ENCODE measurements at regions not wholly inside any gene's neighbourhood (a gene's known extent, or its start where the extent isn't known, plus 50 kb on each side); places are given as distances from the start of the nearest gene placed in this dataset.
"Not testable (repeated sequence)": the region's sequence is repeated elsewhere in the genome, so short reads cannot be mapped to it uniquely, and the experiment has no call there.

DNA sequence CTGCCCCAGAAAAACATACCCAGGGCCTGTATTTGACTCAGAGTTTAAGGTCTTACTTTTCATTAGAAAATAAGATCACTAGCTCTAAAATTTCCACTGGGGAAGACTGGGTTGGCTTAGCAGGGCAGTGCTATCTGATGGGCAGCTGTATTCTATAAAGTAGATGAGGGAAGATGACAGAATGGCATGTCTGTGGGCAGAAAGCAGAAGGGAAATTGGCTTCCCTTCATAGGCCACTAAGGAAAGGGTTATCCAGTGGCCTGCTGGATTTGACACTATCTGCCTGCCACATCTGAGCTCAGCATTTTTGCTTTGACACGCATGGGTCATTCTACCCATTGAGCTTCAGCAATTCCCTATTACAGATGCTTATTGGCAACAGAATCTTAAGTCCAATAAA, 461.3 kb upstream of the RASGRP1 start:
- no peaks in the 10 kb centered on the region for H3K36me3 ChIP-seq (ENCODE audit: control insufficient read depth, insufficient read depth, low read length)
- H3K4me3 ChIP-seq (ENCODE audit: low read depth, low read length), result no peak overlapping the region
- TF ChIP-seq, protein P1, sequence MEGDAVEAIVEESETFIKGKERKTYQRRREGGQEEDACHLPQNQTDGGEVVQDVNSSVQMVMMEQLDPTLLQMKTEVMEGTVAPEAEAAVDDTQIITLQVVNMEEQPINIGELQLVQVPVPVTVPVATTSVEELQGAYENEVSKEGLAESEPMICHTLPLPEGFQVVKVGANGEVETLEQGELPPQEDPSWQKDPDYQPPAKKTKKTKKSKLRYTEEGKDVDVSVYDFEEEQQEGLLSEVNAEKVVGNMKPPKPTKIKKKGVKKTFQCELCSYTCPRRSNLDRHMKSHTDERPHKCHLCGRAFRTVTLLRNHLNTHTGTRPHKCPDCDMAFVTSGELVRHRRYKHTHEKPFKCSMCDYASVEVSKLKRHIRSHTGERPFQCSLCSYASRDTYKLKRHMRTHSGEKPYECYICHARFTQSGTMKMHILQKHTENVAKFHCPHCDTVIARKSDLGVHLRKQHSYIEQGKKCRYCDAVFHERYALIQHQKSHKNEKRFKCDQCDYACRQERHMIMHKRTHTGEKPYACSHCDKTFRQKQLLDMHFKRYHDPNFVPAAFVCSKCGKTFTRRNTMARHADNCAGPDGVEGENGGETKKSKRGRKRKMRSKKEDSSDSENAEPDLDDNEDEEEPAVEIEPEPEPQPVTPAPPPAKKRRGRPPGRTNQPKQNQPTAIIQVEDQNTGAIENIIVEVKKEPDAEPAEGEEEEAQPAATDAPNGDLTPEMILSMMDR (IDR thresholded peaks at IDR 0.05; ENCODE audit: insufficient read depth, low read length, poor library complexity, severe bottlenecking), result no peak
- no peaks in the 10 kb centered on the region for H3K27me3 ChIP-seq (ENCODE audit: control insufficient read depth, insufficient read depth, low read length)
- no peak for DNase-seq (ENCODE audit: low read depth)

DNA sequence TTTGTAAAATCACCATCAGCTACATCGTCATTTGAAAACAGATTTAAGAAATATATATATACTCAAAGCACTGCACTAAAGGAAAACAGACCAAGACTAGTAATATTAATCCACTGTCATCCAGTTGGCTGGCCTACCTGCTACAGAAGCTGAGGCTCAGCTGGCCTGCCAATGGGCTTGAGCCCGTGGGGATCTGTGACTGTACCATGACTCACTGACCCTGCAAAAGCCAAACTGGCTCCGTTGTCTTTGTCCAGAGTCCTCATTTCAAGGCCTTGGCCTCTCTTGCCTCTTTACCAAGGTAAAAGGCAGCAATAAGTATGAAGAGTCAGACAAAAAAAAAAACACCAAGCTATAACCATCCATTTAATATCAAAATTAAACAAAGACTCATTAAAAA, 463.5 kb upstream of the RASGRP1 start:
- H3K4me3 ChIP-seq (ENCODE audit: low read depth, low read length), result no peak overlapping the region
- TF ChIP-seq, protein P1 (IDR thresholded peaks at IDR 0.05; ENCODE audit: insufficient read depth, low read length, poor library complexity, severe bottlenecking), result no peak
- DNase-seq (ENCODE audit: low read depth), result peak; percentile 19
- no peaks in the 10 kb centered on the region for H3K27me3 ChIP-seq (ENCODE audit: control insufficient read depth, insufficient read depth, low read length)
- H3K36me3 ChIP-seq (ENCODE audit: control insufficient read depth, insufficient read depth, low read length), result no peaks in the 10 kb centered on the region

DNA sequence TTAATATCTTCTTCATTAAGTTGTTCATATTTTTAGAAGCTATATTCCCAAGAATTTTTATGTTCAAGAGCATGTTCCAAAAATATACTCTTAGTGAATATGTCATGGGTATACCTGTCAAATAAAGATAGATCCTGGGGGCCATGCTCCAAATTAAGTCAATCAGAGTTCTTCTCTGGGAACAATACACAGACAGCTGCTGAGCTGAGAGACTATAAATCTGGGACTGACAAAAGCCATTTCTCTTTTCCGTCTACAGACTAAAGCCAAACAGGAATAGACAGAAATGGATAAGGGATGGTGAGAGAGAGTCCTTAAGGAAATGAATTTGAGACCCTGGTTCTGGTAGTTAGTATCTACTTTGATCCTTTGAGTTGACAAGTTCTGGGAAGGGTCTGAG, 465.1 kb upstream of the RASGRP1 start:
- no peak for DNase-seq (ENCODE audit: low read depth)
- TF ChIP-seq, protein P1 (IDR thresholded peaks at IDR 0.05; ENCODE audit: insufficient read depth, low read length, poor library complexity, severe bottlenecking), result no peak
- no peak overlapping the region for H3K4me3 ChIP-seq (ENCODE audit: low read depth, low read length)
- H3K36me3 ChIP-seq (ENCODE audit: control insufficient read depth, insufficient read depth, low read length), result no peaks in the 10 kb centered on the region
- H3K27me3 ChIP-seq (ENCODE audit: control insufficient read depth, insufficient read depth, low read length), result no peaks in the 10 kb centered on the region

DNA sequence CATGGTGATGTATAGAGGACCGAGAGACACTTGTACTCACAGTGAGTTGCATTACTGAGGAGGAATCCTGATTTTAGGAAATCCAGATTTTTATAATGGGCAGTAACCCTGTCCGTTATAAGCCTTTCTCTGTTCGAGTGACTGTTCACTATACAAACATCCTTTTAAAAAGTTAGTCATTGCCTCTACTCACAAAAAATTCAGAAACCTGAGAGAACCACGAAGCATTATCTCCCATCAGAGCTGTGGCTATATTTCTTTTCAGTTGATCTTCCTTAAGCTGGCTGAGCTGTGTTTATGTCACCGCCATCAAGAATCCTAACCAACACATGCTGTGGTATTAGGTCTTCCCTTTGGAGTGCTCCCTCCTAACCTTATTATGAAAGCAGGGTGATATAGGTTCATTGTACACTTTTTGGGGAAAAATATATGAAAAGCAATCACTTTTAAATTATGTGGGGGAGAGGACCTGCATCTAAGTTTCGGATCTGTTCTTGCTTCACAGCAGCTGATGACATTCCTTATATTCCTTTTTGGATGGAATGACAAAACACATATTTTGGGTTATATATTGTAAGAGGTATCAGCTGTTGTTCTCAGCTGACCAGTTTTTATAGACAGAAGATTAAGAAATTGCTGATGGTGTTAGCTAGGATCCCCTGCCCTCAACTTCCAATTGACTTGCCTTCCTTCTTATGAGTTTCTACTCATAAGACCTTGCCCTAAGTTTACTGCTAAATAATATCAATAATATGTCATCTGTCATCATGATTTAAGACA, 465.9 kb upstream of the RASGRP1 start:
- no peaks in the 10 kb centered on the region for H3K27me3 ChIP-seq (ENCODE audit: control insufficient read depth, insufficient read depth, low read length)
- DNase-seq (ENCODE audit: low read depth), result no peak
- TF ChIP-seq, protein P1 (IDR thresholded peaks at IDR 0.05; ENCODE audit: insufficient read depth, low read length, poor library complexity, severe bottlenecking), result no peak
- no peaks in the 10 kb centered on the region for H3K36me3 ChIP-seq (ENCODE audit: control insufficient read depth, insufficient read depth, low read length)
- no peak overlapping the region for H3K4me3 ChIP-seq (ENCODE audit: low read depth, low read length)

DNA sequence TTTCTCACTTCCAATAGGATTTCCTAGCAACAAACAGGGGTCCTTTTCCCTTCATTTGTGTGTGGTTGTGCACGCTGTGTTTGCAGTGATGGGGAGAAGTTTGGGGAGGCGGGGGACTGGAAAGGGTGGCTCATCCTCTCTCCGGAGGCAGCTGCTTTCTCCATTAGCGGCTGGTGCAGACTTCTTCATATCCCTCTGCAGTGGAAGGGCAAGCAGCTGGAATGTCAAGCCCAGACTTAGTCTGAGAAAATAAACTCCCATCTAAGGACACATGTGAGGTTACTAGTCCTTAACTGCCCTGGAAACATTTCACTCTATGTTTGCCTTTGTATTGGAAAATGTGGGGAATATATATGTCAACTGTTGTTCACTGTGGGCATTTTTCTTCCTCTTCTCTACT, 467.0 kb upstream of the RASGRP1 start:
- TF ChIP-seq, protein P1 (IDR thresholded peaks at IDR 0.05; ENCODE audit: insufficient read depth, low read length, poor library complexity, severe bottlenecking), result no peak
- Histone ChIP-seq H3K36me3 (ENCODE audit: control insufficient read depth, insufficient read depth, low read length) (no peaks in the 10 kb centered on the region), H3K4me3 (ENCODE audit: low read depth, low read length) (no peak overlapping the region), H3K27me3 (ENCODE audit: control insufficient read depth, insufficient read depth, low read length) (no peaks in the 10 kb centered on the region)
- DNase-seq (ENCODE audit: low read depth), result no peak

DNA sequence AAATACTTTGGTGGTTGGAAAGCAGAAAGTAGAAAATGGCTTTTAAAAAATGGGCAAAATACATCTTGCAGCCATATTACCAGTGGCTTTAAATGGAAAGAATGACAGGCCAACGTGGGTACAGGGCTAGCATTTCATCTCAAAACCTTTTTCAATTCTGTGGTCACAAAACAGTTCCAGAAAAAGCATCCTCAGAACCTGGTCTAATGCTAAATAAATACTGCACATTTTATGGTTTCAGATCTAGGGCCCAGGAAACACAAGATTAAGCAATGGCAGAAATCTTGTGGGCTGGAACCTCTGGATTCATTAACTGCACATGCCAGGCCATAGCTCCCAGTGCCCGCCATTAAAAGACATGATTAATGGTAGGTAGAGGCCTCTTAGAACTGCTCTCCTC, 470.2 kb upstream of the RASGRP1 start:
- no peak for DNase-seq (ENCODE audit: low read depth)
- Histone ChIP-seq H3K4me3 (ENCODE audit: low read depth, low read length) (no peak overlapping the region), H3K27me3 (ENCODE audit: control insufficient read depth, insufficient read depth, low read length) (no peaks in the 10 kb centered on the region), H3K36me3 (ENCODE audit: control insufficient read depth, insufficient read depth, low read length) (no peaks in the 10 kb centered on the region)
- TF ChIP-seq, protein P1 (IDR thresholded peaks at IDR 0.05; ENCODE audit: insufficient read depth, low read length, poor library complexity, severe bottlenecking), result no peak

DNA sequence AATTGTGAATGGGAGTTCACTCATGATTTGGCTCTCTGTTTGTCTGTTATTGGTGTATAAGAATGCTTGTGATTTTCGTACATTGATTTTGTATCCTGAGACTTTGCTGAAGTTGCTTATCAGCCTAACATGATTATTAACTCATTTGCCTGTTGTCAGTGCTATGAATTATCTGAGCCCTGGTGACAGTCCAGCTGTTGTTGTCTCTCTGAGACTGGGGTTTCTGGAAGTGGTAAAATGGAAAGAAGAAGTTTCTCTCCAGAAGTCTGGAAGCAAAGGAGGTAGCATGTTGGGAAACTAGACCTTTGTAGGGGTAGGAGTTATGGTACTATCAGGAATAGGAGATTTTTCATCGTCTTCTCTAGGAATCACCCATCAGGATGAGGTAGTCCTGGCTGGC, 473.0 kb upstream of the RASGRP1 start:
- DNase-seq (ENCODE audit: low read depth); H3K4me3 ChIP-seq (ENCODE audit: low read depth, low read length); H3K36me3 ChIP-seq (ENCODE audit: control insufficient read depth, insufficient read depth, low read length); H3K27me3 ChIP-seq (ENCODE audit: control insufficient read depth, insufficient read depth, low read length): not testable (repeated sequence)

Data from kidney epithelial cell (primary cell).